HCT116 (cell line): ENCODE measurements at regions not wholly inside any gene's neighbourhood (a gene's known extent, or its start where the extent isn't known, plus 50 kb on each side); places are given as distances from the start of the nearest gene placed in this dataset.

ENCODE experiments used
- EZH2 ChIP-seq: fragments of 200-600 bp; sonication (generic); IDR thresholded peaks from 2 replicates; pipeline ENCODE4 v1.6.1; 2017; ENCODE audit warnings: antibody characterized with exemption, mixed run types
- EZH2phosphoT487 ChIP-seq: fragments of 200-600 bp; IDR thresholded peaks from 2 replicates; pipeline ENCODE4 v1.6.1; 2018; ENCODE audit warnings: antibody characterized with exemption, borderline replicate concordance
- POLR2A ChIP-seq: IDR thresholded peaks from 2 replicates; pipeline ENCODE4 v1.7.0; 2011; ENCODE audit warnings: borderline replicate concordance; ENCODE audit not compliant: insufficient read depth, insufficient read length; ENCODE audit errors: extremely low read depth
- SIN3A ChIP-seq: IDR thresholded peaks from 2 replicates; pipeline ENCODE4 v1.6.1; 2012; ENCODE audit warnings: low read depth
- TCF7L2 ChIP-seq: IDR thresholded peaks from 2 replicates; pipeline ENCODE4 v1.7.0; 2011; ENCODE audit warnings: borderline replicate concordance, inconsistent platforms; ENCODE audit not compliant: insufficient read depth, insufficient read length; ENCODE audit errors: extremely low read depth
- YY1 ChIP-seq: IDR thresholded peaks from 2 replicates; pipeline ENCODE4 v1.6.1; 2011; ENCODE audit warnings: low read length, low read depth, moderate library complexity, mild to moderate bottlenecking; ENCODE audit not compliant: insufficient replicate concordance; ENCODE audit errors: extremely low read depth
- ZNF274 ChIP-seq: fragments of 200-500 bp; sonication (Bioruptor generic); IDR thresholded peaks from 2 replicates; pipeline ENCODE4 v1.6.1; 2014; ENCODE audit warnings: mild to moderate bottlenecking, low read depth, low read length, inconsistent platforms
- TF ChIP-seq, protein P1 (sequence below): IDR thresholded peaks from 2 replicates; pipeline ENCODE4 v1.6.1; 2012
- TF ChIP-seq, protein P2 (sequence below), 3 experiments: fragments of 200-600 bp in 1 of 3; sonication (generic) in 1 of 3; IDR thresholded peaks in 2 of 3; conservative IDR thresholded peaks in 1 of 3; 2 replicates each; pipeline ENCODE4 v1.5.1; 2012 to 2017; ENCODE audit warnings: low read depth in 2 of 3, low read length in 2 of 3, antibody characterized with exemption in 1 of 3, borderline replicate concordance in 1 of 3, control low read depth in 1 of 3, mild to moderate bottlenecking in 1 of 3, mixed read lengths in 1 of 3, mixed run types in 1 of 3, moderate library complexity in 1 of 3; ENCODE audit not compliant: insufficient read depth in 1 of 3
- TF ChIP-seq, protein P3 (sequence below): IDR thresholded peaks from 2 replicates; pipeline ENCODE4 v1.6.1; 2012; ENCODE audit warnings: low read depth
- TF ChIP-seq, protein P4 (sequence below): IDR thresholded peaks from 2 replicates; pipeline ENCODE4 v1.6.1; 2012

DNA sequence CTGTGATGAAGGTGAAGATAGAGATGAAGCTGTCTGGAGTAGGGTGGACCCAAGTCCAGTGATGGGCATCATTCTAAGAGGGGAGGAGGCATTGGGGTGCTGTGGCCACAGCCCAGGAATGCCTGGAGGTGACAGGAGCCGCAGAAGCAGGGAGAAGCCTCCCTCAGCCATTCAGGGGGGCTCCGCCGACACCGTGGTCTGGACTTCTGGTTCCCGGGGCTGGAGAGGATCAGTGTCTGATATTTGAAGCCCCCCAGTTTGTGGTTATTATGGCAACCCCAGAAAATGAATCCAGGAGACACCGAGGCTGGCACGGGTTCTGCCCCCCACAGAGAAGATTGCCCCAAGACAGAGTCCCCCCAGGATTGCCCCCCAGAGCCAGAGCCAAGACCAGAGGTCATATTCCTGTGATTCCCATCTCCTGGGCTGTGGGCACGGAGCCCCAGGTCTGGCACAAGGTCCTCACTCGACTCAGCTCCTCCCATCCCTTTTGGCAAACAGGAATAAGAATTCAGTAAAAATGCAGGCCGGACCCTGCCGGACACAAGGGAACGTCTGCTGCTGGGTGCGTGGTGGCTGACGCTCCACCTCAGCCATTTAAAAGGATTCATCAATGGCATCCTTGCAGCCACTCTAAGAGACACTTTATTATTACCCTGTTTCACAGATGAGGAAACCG lies 116.6 kb downstream of the CPZ start:
- TF ChIP-seq EZH2 (no peak), YY1 (no peak), ZNF274 (no peak), TCF7L2 (no peak), SIN3A (no peak), POLR2A (no peak), EZH2phosphoT487 (no peak)
- TF ChIP-seq, protein P1, sequence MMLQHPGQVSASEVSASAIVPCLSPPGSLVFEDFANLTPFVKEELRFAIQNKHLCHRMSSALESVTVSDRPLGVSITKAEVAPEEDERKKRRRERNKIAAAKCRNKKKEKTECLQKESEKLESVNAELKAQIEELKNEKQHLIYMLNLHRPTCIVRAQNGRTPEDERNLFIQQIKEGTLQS = no peak
- TF ChIP-seq, protein P2, sequence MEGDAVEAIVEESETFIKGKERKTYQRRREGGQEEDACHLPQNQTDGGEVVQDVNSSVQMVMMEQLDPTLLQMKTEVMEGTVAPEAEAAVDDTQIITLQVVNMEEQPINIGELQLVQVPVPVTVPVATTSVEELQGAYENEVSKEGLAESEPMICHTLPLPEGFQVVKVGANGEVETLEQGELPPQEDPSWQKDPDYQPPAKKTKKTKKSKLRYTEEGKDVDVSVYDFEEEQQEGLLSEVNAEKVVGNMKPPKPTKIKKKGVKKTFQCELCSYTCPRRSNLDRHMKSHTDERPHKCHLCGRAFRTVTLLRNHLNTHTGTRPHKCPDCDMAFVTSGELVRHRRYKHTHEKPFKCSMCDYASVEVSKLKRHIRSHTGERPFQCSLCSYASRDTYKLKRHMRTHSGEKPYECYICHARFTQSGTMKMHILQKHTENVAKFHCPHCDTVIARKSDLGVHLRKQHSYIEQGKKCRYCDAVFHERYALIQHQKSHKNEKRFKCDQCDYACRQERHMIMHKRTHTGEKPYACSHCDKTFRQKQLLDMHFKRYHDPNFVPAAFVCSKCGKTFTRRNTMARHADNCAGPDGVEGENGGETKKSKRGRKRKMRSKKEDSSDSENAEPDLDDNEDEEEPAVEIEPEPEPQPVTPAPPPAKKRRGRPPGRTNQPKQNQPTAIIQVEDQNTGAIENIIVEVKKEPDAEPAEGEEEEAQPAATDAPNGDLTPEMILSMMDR (IDR thresholded peaks at IDR 0.05 in 2 of 3, conservative IDR thresholded peaks at IDR 0.05 in 1 of 3; ENCODE audit: borderline replicate concordance in 1 of 3, insufficient read depth in 1 of 3, low read depth in 2 of 3, low read length in 2 of 3) = no peak
- TF ChIP-seq, protein P3, sequence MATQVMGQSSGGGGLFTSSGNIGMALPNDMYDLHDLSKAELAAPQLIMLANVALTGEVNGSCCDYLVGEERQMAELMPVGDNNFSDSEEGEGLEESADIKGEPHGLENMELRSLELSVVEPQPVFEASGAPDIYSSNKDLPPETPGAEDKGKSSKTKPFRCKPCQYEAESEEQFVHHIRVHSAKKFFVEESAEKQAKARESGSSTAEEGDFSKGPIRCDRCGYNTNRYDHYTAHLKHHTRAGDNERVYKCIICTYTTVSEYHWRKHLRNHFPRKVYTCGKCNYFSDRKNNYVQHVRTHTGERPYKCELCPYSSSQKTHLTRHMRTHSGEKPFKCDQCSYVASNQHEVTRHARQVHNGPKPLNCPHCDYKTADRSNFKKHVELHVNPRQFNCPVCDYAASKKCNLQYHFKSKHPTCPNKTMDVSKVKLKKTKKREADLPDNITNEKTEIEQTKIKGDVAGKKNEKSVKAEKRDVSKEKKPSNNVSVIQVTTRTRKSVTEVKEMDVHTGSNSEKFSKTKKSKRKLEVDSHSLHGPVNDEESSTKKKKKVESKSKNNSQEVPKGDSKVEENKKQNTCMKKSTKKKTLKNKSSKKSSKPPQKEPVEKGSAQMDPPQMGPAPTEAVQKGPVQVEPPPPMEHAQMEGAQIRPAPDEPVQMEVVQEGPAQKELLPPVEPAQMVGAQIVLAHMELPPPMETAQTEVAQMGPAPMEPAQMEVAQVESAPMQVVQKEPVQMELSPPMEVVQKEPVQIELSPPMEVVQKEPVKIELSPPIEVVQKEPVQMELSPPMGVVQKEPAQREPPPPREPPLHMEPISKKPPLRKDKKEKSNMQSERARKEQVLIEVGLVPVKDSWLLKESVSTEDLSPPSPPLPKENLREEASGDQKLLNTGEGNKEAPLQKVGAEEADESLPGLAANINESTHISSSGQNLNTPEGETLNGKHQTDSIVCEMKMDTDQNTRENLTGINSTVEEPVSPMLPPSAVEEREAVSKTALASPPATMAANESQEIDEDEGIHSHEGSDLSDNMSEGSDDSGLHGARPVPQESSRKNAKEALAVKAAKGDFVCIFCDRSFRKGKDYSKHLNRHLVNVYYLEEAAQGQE = no peak
- TF ChIP-seq, protein P4, sequence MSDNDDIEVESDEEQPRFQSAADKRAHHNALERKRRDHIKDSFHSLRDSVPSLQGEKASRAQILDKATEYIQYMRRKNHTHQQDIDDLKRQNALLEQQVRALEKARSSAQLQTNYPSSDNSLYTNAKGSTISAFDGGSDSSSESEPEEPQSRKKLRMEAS = no peak
